T-helper 17 cell (primary cell): ENCODE measurements at regions not wholly inside any gene's neighbourhood (a gene's known extent, or its start where the extent isn't known, plus 50 kb on each side); places are given as distances from the start of the nearest gene placed in this dataset.
"Not testable (repeated sequence)": the region's sequence is repeated elsewhere in the genome, so short reads cannot be mapped to it uniquely, and the experiment has no call there.

Source experiments
- ATAC-seq: fragments of 150-1000 bp; cut with Tn5 transposase; 2 replicates; pipeline ENCODE4 v1.10.0; 2021; ENCODE audit warnings: mild to moderate bottlenecking, moderate library complexity
- DNase-seq, 3 donors: peaks; one replicate each; pipeline versions ENCODE4 v3.0.0 to v3.0.0-alpha.2; 2020 to 2021
- H3K9me3 ChIP-seq: one replicate; pipeline ENCODE4 v1.7.0; 2013; ENCODE audit warnings: low read length, mild to moderate bottlenecking; ENCODE audit not compliant: control insufficient read depth, poor library complexity, severe bottlenecking
- H3K27ac Mint-ChIP-seq: one replicate; pipeline ENCODE4 v1.8.0; 2022; ENCODE audit warnings: mild to moderate bottlenecking, moderate library complexity, mixed read lengths
- H3K27me3 Mint-ChIP-seq: one replicate; pipeline ENCODE4 v1.8.0; 2022; ENCODE audit warnings: mixed read lengths
- H3K36me3 Mint-ChIP-seq: one replicate; pipeline ENCODE4 v1.8.0; 2022; ENCODE audit warnings: low read depth, mixed read lengths
- H3K4me1 Mint-ChIP-seq: one replicate; pipeline ENCODE4 v1.8.0; 2022; ENCODE audit warnings: mild to moderate bottlenecking, mixed read lengths
- H3K4me3 Mint-ChIP-seq: one replicate; pipeline ENCODE4 v1.8.0; 2022; ENCODE audit warnings: mild to moderate bottlenecking, moderate library complexity, mixed read lengths

DNA sequence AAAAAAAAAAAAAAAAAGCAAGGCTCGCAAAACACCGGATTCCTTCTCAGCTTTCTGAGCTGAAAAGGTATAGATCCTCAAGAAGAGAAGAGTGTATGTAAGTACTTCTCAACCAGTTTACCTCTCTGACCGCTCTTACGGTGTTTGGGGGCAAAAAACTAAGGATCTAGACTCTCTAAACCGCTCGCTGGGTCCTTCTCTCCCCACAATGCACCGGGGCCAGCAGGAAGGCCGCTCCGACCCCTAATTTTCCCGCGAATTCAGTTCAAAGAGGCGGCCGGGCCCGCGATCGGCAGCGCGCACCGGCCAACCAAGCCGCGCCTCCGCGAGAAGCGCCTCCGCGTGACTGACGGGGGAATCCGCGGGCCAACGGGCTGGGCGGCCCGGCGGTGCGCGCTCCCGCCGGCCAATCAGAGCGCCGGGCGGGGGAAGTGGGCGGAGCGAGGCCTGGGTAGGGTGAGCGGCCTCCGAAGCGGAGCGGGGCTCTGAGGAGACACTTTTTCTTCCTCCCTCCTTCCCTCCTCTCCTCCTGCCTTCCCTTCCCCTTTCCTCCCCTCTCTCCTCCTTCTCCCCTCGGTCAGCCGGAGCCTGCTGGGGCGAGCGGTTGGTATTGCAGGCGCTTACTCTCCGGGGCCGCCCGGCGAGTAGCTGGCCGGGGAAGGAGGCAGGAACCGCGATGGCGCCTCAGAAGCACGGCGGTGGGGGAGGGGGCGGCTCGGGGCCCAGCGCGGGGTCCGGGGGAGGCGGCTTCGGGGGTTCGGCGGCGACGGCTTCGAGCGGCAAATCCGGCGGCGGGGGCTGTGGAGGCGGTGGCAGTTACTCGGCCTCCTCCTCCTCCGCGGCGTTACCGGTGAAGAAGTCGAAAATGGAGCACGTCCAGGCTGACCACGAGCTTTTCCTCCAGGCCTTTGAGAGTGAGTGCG, 93.0 kb downstream of the CRLF3 start:
- H3K4me3 Mint-ChIP-seq, result peak overlapping the region; percentile 95
- ATAC-seq (peak; percentile 98), DNase-seq (peak; percentile 60 to 76 (median 69))
- H3K36me3 Mint-ChIP-seq, H3K27me3 Mint-ChIP-seq, H3K9me3 ChIP-seq: not testable (repeated sequence)
- H3K27ac Mint-ChIP-seq, result peak overlapping the region; percentile 86
- peaks cover 19% of the 10 kb centered on the region for H3K4me1 Mint-ChIP-seq

DNA sequence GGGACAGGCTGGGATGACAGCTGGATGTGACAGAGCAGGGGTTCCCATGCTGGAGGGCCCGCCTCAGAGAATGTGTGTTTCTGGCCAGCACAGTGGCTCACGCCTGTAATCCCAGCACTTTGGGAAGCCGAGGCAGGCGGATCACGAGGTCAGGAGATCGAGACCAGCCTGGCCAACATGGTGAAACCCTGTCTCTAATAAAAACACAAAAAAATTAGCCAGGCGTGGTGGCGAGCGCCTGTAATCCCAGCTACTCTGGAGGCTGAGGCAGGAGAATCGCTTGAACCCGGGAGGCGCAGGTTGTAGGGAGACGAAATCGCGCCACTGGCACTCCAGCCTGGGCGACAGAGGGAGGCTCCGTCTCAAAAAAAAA, 93.7 kb downstream of the CRLF3 start:
- not testable (repeated sequence) for DNase-seq, H3K9me3 ChIP-seq, H3K27me3 Mint-ChIP-seq, ATAC-seq, H3K36me3 Mint-ChIP-seq
- Mint-ChIP-seq H3K27ac (peak overlapping the region; percentile 86), H3K4me3 (peak overlapping the region; percentile 95), H3K4me1 (peaks cover 19% of the 10 kb centered on the region)

DNA sequence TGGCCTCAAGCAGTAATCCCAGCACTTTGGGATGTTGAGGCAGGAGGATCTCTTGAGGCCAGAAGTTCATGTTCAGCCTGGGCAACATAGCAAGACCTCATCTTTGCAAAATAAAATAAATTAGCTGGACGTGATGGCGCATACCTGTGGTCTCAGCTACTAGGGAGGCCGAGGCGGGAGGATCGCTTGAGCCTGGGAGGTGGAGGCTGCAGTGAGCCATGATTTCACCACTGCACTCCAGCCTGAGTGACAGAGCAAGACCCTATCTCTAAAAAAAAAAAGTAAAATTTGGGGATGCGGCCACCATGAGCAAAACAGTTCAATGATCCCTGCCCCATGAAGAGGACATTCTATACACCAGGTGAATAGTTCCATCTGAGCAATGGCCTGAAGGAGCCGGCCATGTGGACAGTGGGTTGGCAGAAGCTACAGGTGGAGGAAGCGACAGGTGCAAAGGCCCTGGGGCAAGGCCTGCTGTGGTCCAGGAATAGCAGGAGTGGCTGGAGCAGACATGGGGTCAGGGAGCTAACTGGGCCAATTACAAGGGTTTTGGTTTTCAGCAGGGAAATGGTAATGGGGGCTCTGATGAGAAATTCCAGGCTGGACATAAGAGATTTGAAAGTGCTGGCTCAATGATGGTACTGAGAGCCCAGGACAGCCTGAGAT, 94.2 kb downstream of the CRLF3 start:
- H3K4me1 Mint-ChIP-seq, result peaks cover 17% of the 10 kb centered on the region
- DNase-seq, H3K36me3 Mint-ChIP-seq, ATAC-seq, H3K9me3 ChIP-seq, H3K27me3 Mint-ChIP-seq: not testable (repeated sequence)
- peak overlapping the region; percentile 95 for H3K4me3 Mint-ChIP-seq
- H3K27ac Mint-ChIP-seq, result peak overlapping the region; percentile 86

DNA sequence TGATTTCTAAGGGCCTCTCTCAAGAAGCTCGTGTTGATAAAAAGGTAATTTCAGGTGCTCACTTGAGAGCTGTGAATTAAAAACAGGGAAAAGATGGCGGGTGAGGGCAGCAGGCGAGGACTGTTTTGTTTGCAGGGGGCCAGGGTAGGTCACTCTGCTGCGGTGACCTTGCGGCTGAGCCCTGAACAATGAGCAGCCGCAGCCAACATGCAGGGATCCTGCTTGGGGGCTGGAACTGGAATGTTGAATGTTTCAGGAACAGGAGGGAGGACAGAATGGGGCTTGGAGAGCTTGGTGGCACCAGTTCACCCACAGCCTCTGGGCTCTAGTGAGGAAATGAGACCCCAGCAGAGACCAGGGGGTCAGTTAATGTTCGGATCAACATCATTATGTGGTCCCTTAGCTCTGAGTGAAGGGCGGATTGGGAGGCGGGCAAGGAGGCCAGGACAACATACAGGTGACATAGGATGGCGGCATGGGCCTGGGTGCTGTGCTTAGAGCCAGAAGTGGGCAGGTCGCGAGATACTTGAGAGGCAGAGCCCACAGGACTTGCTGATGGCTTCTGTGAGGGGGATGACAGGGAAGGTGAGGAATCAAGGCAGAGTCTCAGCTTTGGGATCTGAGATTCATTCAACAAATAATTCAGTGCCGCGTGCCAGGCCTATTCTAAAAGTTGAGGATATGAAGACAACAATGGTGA, 94.9 kb downstream of the CRLF3 start:
- not testable (repeated sequence) for H3K36me3 Mint-ChIP-seq, H3K27ac Mint-ChIP-seq, H3K27me3 Mint-ChIP-seq, ATAC-seq, DNase-seq, H3K9me3 ChIP-seq
- Mint-ChIP-seq H3K4me1 (peaks cover 17% of the 10 kb centered on the region), H3K4me3 (peak overlapping the region; percentile 95)

DNA sequence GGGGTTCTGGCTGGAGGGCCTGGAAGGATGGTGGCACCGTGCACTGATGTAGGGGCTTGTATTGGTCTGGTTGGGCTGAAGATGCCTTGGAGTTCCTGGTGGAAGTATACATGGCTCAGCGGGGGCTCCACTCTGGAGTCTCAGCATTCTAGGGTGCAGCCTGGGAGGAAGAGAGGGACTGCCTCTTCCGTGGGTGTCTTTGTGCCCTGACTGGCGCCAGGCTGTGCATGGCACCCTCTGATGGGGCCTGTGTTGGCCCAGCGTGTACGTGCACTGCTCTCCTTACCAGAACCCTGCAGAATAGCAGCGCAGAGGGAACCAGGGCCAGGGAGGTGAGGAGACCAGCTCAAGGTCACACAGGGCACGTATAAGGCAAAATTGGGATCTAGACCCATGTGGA, 97.0 kb downstream of the CRLF3 start:
- H3K27me3 Mint-ChIP-seq, H3K4me3 Mint-ChIP-seq, H3K9me3 ChIP-seq, H3K27ac Mint-ChIP-seq, DNase-seq, H3K36me3 Mint-ChIP-seq, ATAC-seq, H3K4me1 Mint-ChIP-seq: not testable (repeated sequence)

DNA sequence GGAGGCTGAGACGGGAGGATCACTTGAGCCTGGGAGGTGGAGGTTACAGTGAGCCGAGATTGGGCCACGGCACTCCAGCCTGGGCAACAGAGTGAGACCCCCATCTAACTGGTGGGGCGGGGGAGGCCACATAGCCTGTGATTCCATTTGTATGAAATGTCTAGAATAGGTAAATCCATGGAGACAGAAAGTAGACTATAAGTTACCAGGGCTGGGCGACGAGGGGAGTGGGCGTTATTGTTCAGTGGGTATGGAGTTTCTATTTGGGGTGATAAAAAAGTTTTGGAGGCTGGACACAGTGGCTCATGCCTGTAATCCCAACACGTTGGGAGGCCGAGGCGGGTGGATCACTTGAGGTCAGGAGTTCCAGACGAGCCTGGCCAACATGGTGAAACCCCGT, 97.8 kb downstream of the CRLF3 start:
- DNase-seq, H3K4me3 Mint-ChIP-seq, ATAC-seq, H3K36me3 Mint-ChIP-seq, H3K27ac Mint-ChIP-seq, H3K27me3 Mint-ChIP-seq, H3K9me3 ChIP-seq, H3K4me1 Mint-ChIP-seq: not testable (repeated sequence)

DNA sequence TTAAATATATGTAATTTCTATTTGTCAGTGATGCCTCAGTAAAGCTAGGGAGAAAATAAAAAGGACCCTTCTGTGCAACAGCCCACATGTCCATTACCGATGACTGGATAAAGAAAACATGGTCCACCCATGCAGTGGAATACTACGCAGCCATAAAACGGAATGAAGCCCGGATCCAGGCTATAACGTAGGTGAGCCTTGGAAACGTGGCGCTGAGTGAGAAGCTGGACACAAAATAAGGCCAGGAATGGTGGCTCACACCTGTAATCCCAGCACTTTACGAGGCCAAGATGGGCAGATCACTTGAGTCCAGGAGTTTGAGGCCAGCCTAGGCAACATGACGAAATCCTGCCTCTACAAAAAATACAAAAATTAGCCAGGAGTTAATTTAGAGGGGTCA, 98.2 kb downstream of the CRLF3 start:
- H3K36me3 Mint-ChIP-seq, H3K9me3 ChIP-seq, H3K27ac Mint-ChIP-seq, ATAC-seq, H3K4me1 Mint-ChIP-seq, H3K4me3 Mint-ChIP-seq, DNase-seq, H3K27me3 Mint-ChIP-seq: not testable (repeated sequence)

DNA sequence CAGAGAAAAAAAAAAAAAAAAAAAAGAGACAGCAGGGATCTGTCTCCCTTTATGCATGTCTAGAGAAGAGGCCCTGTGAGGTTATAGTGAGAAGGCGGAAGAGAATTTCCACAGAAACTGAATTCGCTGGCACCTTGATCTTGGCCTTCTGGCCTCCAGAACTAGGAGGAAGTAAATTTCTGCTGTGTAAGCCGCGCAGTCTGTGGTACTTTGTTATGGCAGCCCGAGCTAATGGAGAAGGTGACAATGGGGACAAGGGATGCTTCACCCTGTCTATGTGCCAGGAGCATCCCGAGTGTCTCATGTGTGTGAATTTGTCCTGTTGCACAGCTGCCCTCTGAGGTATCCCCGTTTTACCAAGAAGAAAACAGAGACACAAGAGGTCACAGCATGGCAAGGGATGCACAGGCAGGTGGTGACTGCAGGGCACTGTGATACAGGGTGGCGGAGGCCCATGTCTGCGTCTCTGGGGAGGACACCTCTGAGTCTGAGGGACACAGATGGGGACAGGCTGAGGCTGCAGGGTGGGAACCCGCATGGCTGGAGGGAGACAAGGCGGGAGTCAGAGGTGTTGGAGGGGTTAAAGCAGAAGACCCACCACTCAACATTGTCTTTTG, 100.3 kb downstream of the CRLF3 start:
- H3K4me3 Mint-ChIP-seq, ATAC-seq, H3K27ac Mint-ChIP-seq, H3K9me3 ChIP-seq, H3K4me1 Mint-ChIP-seq, DNase-seq, H3K27me3 Mint-ChIP-seq, H3K36me3 Mint-ChIP-seq: not testable (repeated sequence)

DNA sequence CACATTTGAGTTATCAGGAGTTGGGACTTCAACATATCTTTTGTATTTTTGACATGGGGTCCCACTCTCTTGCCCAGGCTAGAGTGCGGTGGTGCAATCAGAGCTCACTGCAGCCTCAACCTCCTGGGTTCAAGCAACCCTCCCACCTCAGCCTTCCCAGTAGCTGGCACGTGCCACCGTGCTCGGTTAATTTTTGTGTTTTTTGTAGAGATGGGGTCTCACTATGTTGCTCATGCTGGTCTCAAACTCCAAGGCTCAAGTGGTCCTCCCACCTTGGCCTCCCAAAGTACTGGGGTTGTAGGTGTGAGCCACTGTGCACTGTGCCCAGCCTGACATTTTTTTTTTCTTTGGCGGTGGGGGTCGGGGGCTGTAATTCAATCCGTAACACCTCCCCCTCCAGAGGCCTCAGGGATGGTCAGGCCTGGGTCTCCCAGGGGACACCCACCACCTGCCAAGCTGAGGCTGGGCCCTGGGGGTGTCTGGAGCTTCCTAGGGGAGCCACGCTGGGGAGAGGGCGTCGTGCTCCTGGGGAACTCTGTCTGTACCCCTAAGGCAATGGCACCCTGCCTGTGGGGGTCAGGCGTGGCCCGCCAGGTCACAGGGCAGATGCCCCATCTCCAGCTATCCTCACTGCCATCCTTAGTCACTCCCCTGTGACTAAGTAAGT, 102.2 kb downstream of the CRLF3 start:
- H3K36me3 Mint-ChIP-seq, H3K4me1 Mint-ChIP-seq, H3K27ac Mint-ChIP-seq, ATAC-seq, DNase-seq, H3K9me3 ChIP-seq, H3K4me3 Mint-ChIP-seq, H3K27me3 Mint-ChIP-seq: not testable (repeated sequence)

DNA sequence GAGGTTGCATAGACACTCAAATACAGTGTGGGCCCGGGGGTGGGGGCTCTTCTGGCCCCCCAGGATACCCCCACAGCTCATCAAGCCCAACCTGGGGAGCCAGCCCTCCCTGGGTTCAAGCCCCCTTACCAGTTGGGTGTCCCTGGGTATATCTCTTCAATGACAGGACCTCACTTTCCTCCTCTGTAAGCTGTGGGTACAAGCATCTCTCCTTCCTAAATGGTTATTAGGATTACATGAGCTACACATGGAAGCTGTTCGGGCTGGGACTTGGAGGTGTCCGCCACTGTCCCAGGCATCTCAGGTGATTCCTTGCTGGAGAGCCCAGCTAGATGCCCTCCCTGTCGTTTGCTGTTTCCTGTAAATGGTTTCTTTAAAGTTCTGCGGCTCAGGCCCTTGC, 103.5 kb downstream of the CRLF3 start:
- H3K27me3 Mint-ChIP-seq, H3K4me3 Mint-ChIP-seq, ATAC-seq, H3K4me1 Mint-ChIP-seq, H3K36me3 Mint-ChIP-seq, H3K9me3 ChIP-seq, H3K27ac Mint-ChIP-seq, DNase-seq: not testable (repeated sequence)

DNA sequence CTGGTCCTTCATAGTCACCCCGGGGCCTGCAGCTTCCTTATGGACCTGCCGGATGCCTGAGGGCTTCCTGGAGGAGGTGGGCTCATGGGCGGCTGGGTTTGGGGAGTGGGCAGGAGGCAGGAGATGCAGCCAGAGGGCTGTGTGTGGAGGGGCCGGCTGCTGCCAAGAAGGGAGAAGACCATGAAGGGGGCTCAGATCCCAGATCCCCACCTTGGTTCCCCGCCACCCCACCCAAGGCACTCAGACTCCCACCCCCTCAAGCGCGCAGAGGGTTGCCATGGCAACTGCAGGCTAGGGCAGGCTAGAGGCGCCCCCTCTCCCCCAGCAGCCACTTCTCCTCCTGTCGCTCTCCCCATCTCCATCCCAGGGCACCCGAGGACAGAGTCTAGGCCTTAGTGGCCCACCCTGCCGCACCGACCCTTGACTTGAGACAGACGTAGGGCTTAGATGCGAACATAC, 104.5 kb downstream of the CRLF3 start:
- no peak for ATAC-seq
- Mint-ChIP-seq H3K36me3 (peaks cover 2% of the 10 kb centered on the region), H3K27ac (no peak overlapping the region), H3K4me1 (peaks cover 9% of the 10 kb centered on the region), H3K27me3 (no peaks in the 10 kb centered on the region), H3K4me3 (peak overlapping the region; percentile 85)
- H3K9me3 ChIP-seq, result no peaks in the 10 kb centered on the region
- DNase-seq, result no peak

DNA sequence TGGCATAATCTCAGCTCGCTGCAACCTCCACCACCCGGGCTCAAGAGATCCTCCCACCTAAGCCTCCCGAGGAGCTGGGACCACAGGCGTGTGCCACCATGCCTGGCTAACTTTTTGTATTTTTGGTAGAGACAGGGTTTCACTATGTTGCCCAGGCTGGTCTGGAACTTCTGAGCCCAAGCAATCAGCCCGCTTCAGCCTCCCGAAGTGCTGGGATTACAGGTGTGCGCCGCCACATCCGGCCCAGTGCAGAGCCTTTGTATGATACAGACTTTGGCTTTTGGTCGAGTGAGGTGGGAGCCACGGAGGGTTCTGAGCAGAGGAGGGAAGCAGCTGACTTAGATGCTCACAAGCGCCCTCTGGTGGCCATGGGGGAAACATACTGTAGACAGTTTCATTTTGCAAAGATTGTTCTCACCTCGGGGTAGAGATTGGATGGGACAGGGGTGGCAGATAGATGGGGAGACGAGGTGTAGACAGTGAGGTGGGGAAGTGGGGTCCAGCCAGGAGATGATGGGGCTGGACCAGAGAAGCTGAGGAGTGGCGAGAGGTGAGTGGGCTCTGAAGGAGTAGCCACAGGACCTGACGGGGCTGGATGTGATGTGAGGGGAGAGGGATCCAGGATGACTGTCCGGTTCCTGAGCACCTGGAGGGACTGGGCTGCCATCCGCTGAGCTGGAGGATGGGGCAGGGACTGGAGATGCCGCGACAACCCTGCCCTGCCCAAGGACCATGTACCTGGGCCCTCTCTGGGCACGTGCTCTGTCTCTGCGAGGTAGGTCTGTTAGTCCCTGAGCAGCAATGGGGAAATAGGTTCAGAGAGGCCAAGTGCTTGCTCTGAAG, 105.1 kb downstream of the CRLF3 start:
- peak; percentile 56 to 69 (median 69) for DNase-seq
- ATAC-seq, result peak; percentile 80
- Mint-ChIP-seq H3K27ac (peak overlapping the region; percentile 79), H3K4me3 (peak overlapping the region; percentile 85)
- H3K9me3 ChIP-seq, H3K27me3 Mint-ChIP-seq, H3K4me1 Mint-ChIP-seq, H3K36me3 Mint-ChIP-seq: not testable (repeated sequence)
